GM21737 (cell line): ENCODE measurements at regions not wholly inside any gene's neighbourhood (a gene's known extent, or its start where the extent isn't known, plus 50 kb on each side); places are given as distances from the start of the nearest gene placed in this dataset.

Experiments
- ATAC-seq: cut with Tn5 transposase; IDR thresholded peaks from one replicate; pipeline ENCODE4 v1.9.1; 2021; ENCODE audit warnings: mild to moderate bottlenecking, moderate library complexity; ENCODE audit not compliant: unreplicated experiment

DNA sequence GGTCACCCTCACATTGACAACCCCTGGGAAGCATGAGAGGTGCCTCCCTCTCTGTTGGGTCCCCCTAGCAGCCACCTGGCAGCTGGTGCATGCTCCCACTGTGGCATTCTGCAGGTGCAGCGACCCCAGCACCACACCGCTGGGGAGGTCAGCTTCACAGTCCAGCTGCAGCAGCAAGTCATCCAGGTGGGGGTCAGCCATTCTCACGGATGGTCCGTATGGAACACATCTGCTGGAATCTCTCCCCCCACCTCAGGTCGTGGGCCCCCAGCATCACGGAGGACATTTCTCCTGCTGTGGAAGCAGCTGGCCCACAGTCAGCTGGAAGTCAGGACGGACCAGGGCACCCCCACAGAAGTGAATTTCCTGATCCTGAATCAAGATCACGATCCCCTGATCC is 201.3 kb downstream of the COG6 start:
- no peak for ATAC-seq

- ATAC-seq = no peak
Measured at GRCh38 chr13:39858794-39859193, 203.3 kb downstream of the COG6 start.

GRCh38 chr13:39859898-39860297 is 204.4 kb downstream of the COG6 start:
- no peak for ATAC-seq

DNA sequence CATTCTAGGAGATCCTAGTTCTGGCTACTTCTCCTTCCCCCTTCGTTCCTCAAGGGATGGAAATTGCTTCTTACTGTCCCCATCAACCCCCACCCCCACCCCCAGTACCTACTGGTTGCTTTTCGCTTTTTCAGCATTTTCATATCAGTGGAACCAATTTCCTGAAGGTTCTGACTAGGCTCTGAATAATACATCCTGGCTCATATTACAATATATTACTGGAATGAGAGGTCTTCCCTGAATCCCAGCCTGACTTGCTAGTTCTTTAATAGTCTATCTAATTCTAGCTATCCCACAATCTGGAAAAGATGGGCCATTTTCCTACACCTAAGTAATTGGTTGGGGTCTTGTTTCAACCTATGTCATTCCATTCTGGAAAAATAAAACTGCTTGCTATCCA is 207.4 kb downstream of the COG6 start:
- ATAC-seq = no peak

DNA sequence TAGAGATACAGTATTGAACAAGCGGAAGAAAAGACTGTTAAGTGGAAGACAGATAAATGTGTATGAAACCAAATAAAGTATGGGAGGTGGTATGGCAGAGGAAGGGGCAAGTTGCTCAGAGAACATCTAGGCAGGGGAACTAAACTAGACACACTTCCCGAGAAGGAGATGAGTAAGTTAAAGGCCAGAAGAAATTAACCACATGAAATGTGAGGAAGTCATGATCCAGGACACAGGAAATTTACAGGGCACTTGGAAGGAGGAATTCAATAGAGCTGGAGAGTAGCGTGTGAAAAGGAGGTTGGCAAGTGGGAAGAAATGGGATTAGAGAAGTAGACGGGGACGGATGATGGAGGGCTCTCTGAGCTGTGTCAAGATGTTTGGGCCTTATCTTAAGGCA is 208.8 kb downstream of the COG6 start:
- ATAC-seq = no peak

- no peak for ATAC-seq
Measured at GRCh38 chr13:39866722-39867121, 211.3 kb downstream of the COG6 start.

DNA sequence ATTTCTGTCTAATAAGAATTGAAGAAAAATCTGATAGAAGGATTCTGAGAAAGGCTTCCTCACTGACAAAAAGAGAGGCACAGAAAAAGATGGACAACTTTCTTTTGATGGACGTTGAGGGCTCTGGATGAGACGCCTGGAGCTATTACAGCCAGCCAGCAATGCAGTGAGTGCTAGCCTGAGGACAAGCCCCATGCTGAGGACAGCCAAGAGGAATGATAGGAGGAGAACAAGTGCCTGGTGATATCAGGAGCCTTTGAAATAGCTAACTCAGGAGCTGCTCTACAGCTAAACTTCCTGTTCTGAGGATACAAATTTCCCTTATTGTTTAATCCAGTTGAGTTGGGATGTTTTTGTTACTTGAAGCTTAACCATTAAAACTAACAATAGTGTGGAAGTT is 212.3 kb downstream of the COG6 start:
- no peak for ATAC-seq

GRCh38 chr13:39870197-39870747 is 214.8 kb downstream of the COG6 start:
- ATAC-seq = no peak

GRCh38 chr13:39874331-39875053 is 219.0 kb downstream of the COG6 start:
- no peak for ATAC-seq

- ATAC-seq = no peak
Measured at GRCh38 chr13:39875111-39875987, 219.9 kb downstream of the COG6 start.

DNA sequence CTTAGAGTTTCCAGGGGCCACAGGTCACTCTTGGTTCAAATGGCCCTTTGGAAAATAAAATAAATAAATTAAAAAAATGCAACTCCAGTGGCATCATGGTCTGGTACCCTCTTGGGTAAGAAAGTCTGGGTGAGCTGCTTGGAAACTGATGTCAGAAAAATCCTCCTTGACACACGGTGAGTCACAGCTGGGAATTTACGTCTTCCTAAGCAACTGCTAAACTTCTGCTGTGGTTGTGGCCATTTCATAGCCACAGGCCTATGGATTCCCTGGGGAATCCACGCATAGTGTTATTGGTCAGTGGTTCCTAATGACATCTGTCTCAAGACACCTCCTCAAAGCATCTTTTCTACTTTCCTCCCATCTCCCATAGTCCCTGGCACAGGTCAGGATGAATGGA is 220.8 kb downstream of the COG6 start:
- ATAC-seq = no peak

DNA sequence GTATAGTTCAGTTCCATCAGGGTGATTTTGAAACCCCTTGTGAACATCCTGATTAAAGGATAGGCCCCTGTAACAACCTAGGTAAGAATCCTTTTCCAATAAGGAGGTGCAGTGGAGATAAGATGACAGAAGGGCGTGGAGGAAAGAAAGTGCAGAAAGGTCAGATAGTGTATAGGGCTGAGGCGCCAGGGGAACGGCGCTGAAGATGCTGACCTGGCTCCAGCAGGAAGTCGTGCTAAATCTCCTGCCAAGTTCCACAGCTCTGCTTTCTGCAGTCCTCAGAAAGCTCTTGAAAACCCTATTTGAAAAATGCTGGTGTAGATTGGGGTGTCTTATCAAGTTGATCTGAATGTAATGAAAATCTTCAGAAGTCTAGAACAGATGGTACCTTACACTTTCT is 221.7 kb downstream of the COG6 start:
- no peak for ATAC-seq

GRCh38 chr13:39879286-39880035 is 224.0 kb downstream of the COG6 start:
- no peak for ATAC-seq

- no peak for ATAC-seq
Measured at GRCh38 chr13:39881383-39881782, 225.9 kb downstream of the COG6 start.

DNA sequence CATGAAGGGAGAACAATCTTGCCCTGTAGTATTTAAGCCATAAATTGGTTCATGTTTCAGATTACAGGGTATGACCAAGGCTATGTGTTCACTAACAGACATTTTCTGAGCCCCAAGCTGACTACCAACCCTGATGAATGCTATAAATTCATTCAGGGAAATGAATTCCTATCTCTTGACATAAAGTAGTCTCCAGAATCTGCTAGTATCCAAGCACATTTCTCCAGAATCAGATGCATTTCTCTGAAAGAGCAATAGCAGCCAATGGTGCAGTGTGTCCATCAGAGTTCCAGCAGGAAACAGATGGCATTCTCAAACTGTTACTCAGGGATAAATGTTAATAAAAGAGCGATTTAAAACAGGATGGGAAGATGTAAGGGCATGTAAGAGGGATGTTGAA is 226.4 kb downstream of the COG6 start:
- no peak for ATAC-seq

DNA sequence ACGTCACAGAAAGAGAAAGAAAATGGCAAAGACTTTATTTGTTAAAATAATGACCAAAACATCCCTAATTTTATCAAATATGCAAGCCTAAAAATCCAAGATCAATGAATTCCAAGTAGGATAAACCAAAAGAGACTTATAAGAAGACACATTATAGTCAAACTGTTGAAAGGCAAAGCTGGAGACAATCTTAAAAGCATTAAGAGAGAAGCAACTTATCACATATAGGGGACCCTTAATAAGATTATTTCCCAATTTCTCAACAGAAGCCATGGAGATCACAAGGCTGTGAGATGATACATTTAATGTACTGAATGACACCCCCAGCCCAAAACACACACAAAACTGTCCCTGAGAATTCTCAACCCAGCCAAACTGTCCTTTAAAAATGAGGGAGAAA is 228.7 kb downstream of the COG6 start:
- ATAC-seq = no peak

DNA sequence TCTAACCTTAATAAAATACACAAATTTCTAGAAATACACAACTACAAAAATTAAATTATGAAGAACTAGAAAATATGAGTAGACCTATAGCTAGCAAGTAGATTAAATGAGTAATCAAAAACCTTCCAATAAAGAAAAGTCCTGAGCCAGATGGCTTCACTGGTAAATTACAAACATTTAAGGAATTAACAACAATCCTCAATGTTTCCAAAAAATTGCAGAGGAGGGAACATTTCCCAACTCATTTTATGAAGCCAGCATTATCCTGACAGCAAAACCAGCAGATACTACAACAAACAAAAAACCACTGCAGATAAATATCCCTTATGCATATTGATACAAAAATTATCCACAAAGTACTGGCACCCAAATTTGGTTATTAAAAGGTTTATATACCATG is 230.9 kb downstream of the COG6 start:
- no peak for ATAC-seq

DNA sequence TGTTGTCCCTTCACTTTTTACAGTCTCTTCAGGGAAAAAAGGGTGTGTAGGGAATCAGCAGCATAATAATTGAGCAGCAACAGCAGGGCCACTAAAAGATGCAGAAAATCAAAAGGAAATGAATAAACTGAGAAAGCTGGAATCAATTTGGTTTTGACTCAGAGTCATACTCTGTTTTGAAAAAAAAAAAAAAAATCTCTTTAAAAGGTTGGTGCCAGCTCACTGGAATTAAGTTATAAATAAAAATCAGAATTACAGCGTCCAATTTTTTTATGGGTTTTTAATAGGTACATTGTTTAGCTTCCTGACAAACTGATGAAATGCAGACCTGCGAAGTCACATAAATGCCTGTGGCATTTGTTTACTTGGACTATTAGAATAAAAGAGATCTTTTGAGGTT is 231.9 kb downstream of the COG6 start:
- ATAC-seq = no peak

DNA sequence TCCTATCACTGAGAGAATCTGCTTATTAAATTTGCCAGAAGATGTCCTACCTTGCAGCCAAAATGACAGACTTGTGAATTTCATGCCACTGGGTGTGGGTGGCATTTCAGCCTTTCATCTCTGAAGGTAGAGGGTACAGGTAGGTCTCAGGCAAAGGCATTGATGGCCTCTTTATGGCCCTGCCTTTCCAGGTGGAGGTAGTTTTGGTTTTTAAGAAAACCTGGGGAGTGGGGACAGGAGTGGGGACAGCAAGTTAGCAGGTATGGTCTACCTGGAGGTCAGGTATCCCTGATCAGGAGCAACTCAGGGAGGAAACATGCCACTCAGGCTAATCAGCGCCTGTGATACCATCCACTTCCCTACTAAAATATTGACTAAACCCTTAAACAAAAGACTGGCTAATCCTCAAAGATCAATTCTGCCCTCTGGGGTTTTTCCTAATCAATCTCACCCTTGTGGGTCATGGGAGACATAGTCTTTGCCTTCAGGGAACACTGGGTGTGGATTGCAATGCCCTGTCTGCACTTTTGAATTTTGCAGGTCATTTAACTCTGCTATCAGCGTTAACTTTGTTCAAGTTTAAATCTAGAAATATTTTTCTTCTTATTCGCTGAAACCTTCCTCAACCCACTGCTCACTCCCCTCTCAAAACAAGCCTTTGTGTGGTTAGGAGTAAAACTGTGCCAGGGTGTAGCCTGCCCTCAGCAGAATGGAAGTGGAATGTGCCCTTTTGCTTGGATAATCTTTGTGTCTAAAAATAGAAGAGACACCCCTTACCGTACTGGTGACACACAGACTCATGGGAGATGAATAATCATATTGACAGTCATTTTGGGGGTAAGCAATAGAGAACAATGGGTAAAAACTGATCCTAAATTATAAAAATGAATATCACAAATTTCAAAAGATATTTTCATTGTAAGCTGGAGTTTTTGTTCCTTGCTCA is 233.7 kb downstream of the COG6 start:
- ATAC-seq = no peak

- no peak for ATAC-seq
Measured at GRCh38 chr13:39890537-39890936, 235.1 kb downstream of the COG6 start.
